Spleen (tissue), 11 donors: ENCODE measurements at regions not wholly inside any gene's neighbourhood (a gene's known extent, or its start where the extent isn't known, plus 50 kb on each side); places are given as distances from the start of the nearest gene placed in this dataset.

ENCODE experiments used
- DNase-seq: peaks from one replicate; pipeline ENCODE4 v3.0.0-alpha.2; 2020
- H3K27ac ChIP-seq, 8 donors: fragments of 200-600 bp; sonication (generic) in 7 of 8; 1 replicate in 4 of 8; 2 replicates in 4 of 8; pipeline versions ENCODE4 v1.5.0 to v1.8.0; 2016 to 2021; ENCODE audit warnings: inconsistent platforms in 4 of 8, mild to moderate bottlenecking in 4 of 8, moderate library complexity in 1 of 8
- H3K27me3 ChIP-seq, 7 donors: fragments of 200-600 bp; sonication (generic) in 6 of 7; replicated peaks in 1 of 7; 1 replicate in 4 of 7; 2 replicates in 3 of 7; pipeline versions ENCODE4 v1.5.0 to v1.8.0; 2016 to 2021; ENCODE audit warnings: inconsistent platforms in 3 of 7, mild to moderate bottlenecking in 1 of 7
- H3K36me3 ChIP-seq, 6 donors: fragments of 200-600 bp; sonication (generic) in 5 of 6; 1 replicate in 4 of 6; 2 replicates in 2 of 6; pipeline versions ENCODE4 v1.5.0 to v1.8.0; 2016 to 2021; ENCODE audit warnings: inconsistent platforms in 2 of 6
- H3K4me1 ChIP-seq, 6 donors: fragments of 200-600 bp; sonication (generic) in 5 of 6; 1 replicate in 3 of 6; 2 replicates in 3 of 6; pipeline versions ENCODE4 v1.5.0 to v1.8.0; 2016 to 2021; ENCODE audit warnings: inconsistent platforms in 3 of 6
- H3K4me3 ChIP-seq, 8 donors: fragments of 200-600 bp; sonication (generic) in 7 of 8; 1 replicate in 4 of 8; 2 replicates in 4 of 8; pipeline versions ENCODE4 v1.5.0 to v1.8.0; 2016 to 2021; ENCODE audit warnings: inconsistent platforms in 4 of 8, mild to moderate bottlenecking in 4 of 8, moderate library complexity in 2 of 8
- H3K9me3 ChIP-seq, 8 donors: fragments of 200-600 bp; sonication (generic) in 7 of 8; 1 replicate in 4 of 8; 2 replicates in 4 of 8; pipeline versions ENCODE4 v1.5.0 to v1.8.0; 2016 to 2021; ENCODE audit warnings: inconsistent platforms in 4 of 8
- CTCF ChIP-seq, 11 experiments: fragments of 200-600 bp in 7 of 11; fragments of 450-650 bp in 4 of 11; sonication (generic) in 4 of 11; IDR thresholded peaks in 8 of 11; conservative IDR thresholded peaks in 3 of 11; 1 replicate in 7 of 11; 2 replicates in 4 of 11; pipeline versions ENCODE4 v1.4.0 to v1.8.0; 2016 to 2021; ENCODE audit warnings: antibody characterized with exemption in 11 of 11, inconsistent platforms in 4 of 11, mild to moderate bottlenecking in 1 of 11
- POLR2A ChIP-seq, 3 donors: fragments of 450-650 bp; IDR thresholded peaks; one replicate each; pipeline ENCODE4 v1.5.1; 2017; ENCODE audit warnings: antibody characterized with exemption in 3 of 3, mild to moderate bottlenecking in 1 of 3
- POLR2AphosphoS5 ChIP-seq, 3 donors: sonication (generic); formaldehyde crosslinking; IDR thresholded peaks; one replicate each; pipeline ENCODE4 v1.5.1; 2017; ENCODE audit warnings: antibody characterized with exemption in 3 of 3
- WGBS, 5 donors: extraction: QIAGEN DNeasy Blood & Tissue Kit in 3 of 5; methylation state at CpG; one replicate each; pipeline versions ENCODE4 v1.1.5 to v1.1.7; 2013 to 2018; 5-methylcytosine and 5-hydroxymethylcytosine counted together
- intact Hi-C: fragments of 100-400 bp; cut with DNase I; formaldehyde crosslinking; loops from one replicate; pipeline ENCODE4 v1.15.0; 2023; ENCODE audit warnings: low total_unique reads
- donor health status: healthy with polysubstance abuse.
- donor health status: DM: no; HTN: no; CAD: no; lungs with moderate emphysema.
- donor health status: DM: no; HTN: no; CAD: no.
- donor health status: Bipolar disorder and iron deficiency.
- donor health status: healthy.
- donor health status: DM: no; HTN: no; CAD: no.
- donor health status: DM: yes; HTN: yes; CAD: no.

DNA sequence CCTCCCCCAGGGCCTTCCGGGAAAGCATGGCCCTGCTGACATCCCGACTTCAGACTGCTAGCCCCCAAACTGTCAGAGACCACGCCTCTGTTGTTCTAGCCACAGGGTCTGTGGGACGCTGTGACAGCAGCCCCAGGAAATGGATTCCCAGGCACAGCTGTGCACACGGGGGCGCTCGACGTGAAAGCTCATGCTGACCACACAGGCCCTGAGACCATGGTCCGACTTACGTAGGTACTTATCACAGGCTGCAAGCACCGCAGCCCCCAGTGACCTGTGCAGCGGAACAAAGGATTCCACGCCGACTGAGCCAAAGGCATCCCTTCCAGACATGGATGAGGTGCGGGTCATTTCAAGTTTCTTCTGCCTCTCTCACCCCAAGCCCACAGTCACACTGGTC is 150.6 kb downstream of the CTTN start:
- 86 to 96% (median 90%) methylated on average over 8 to 15 of the region's 15 CpGs for WGBS, 5 donors
- Histone ChIP-seq H3K36me3 (no peaks in the 10 kb centered on the region), H3K9me3 (no peaks in the 10 kb centered on the region), H3K27me3 (peaks cover 0 to 32% (median 0%) of the 10 kb centered on the region in 7 donors), H3K4me3 (no peak overlapping the region), H3K4me1 (peaks cover 0 to 9% (median 0%) of the 10 kb centered on the region in 6 donors), H3K27ac (no peak overlapping the region)
- DNase-seq = peak; percentile 62
- no peak for TF ChIP-seq POLR2A (IDR thresholded peaks at IDR 0.05)
- TF ChIP-seq POLR2AphosphoS5 (IDR thresholded peaks at IDR 0.05) = no peak
- no peak for TF ChIP-seq CTCF (IDR thresholded peaks at IDR 0.05 in 8 of 11, conservative IDR thresholded peaks at IDR 0.05 in 3 of 11)
- intact Hi-C loops = no loop called here

DNA sequence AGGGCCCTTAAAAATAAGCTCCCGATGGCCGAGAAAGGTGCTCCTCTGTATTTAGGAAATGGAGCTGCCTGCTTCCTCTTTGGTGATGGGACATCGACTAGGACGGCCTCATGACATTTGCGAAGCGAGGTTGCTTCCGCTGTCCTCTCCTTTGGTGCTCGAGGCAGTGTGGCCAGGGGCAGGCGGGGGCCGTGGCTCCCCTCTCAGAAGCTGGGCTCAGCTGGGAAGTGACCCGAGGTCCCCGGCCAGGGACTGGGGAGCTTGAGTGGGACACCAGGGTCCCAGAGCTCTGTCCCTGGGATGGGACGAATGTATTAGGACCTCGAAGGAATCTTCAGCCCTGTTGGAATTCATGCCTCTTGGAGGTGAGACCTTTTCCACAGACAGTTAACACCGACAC is 151.1 kb downstream of the CTTN start:
- no peak overlapping the region for H3K4me3 ChIP-seq
- no peaks in the 10 kb centered on the region for H3K36me3 ChIP-seq
- no peaks in the 10 kb centered on the region for H3K9me3 ChIP-seq
- TF ChIP-seq POLR2AphosphoS5 (IDR thresholded peaks at IDR 0.05) (no peak), POLR2A (IDR thresholded peaks at IDR 0.05) (no peak), CTCF (IDR thresholded peaks at IDR 0.05 in 8 of 11, conservative IDR thresholded peaks at IDR 0.05 in 3 of 11) (no peak)
- intact Hi-C loops = no loop called here
- peaks cover 0 to 29% (median 0%) of the 10 kb centered on the region in 7 donors for H3K27me3 ChIP-seq
- no peak overlapping the region for H3K27ac ChIP-seq
- H3K4me1 ChIP-seq = peaks cover 0 to 9% (median 0%) of the 10 kb centered on the region in 6 donors
- DNase-seq = peak; percentile 47
- 81 to 86% (median 83%) methylated on average over 12 to 15 of the region's 15 CpGs for WGBS, 5 donors

GRCh38 chr11:70549796-70550195 is 151.5 kb downstream of the CTTN start:
- Histone ChIP-seq H3K4me1 (peaks cover 0 to 9% (median 0%) of the 10 kb centered on the region in 6 donors), H3K27ac (no peak overlapping the region), H3K4me3 (no peak overlapping the region), H3K36me3 (no peaks in the 10 kb centered on the region), H3K27me3 (peaks cover 0 to 27% (median 0%) of the 10 kb centered on the region in 7 donors), H3K9me3 (no peaks in the 10 kb centered on the region)
- 86 to 97% (median 90%) methylated on average over 5 to 11 of the region's 11 CpGs for WGBS, 5 donors
- intact Hi-C loops = no loop called here
- peak; percentile 61 for DNase-seq
- TF ChIP-seq POLR2AphosphoS5 (IDR thresholded peaks at IDR 0.05) = no peak
- no peak for TF ChIP-seq CTCF (IDR thresholded peaks at IDR 0.05 in 8 of 11, conservative IDR thresholded peaks at IDR 0.05 in 3 of 11)
- no peak for TF ChIP-seq POLR2A (IDR thresholded peaks at IDR 0.05)

DNA sequence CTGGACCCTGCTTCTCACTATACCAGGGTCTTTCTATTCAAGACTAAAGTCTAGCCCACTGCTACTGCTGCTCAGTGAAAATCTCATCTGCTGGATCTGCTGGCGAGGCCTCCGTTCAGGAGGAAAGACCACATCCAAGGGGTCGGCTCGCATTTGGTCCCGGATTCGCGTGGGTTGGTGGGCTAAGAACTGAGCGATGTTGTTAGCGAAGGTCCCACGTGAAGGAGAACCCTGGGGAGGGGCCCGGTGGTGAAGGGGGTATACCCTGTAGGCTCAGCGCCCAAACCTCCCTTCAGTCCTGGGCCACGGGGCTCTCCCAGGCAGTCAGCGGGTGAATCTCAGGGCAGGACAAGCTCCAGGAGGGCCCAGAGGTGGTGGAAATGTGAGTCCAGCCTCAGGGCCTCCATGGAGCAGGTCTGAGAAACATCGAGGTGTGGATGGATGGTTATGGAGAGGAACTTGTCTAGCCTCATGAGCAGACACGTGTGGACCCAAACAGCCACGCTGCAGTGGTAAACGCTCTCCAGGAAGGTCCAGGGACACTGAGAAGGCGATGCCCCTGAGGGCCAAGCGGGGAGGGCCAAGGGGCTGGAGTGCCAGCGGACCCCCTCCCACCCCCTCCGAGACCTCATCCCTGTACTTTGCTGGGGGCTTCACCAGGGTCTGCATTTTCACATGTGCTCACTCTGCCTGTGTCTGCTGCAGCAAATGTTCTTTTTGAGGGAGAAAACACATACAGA is 152.3 kb downstream of the CTTN start:
- H3K4me3 ChIP-seq = no peak overlapping the region
- intact Hi-C loops = no loop called here
- no peak overlapping the region for H3K27ac ChIP-seq
- no peaks in the 10 kb centered on the region for H3K9me3 ChIP-seq
- no peaks in the 10 kb centered on the region for H3K36me3 ChIP-seq
- DNase-seq = peak; percentile 51
- TF ChIP-seq POLR2A (IDR thresholded peaks at IDR 0.05) (no peak), POLR2AphosphoS5 (IDR thresholded peaks at IDR 0.05) (no peak), CTCF (IDR thresholded peaks at IDR 0.05 in 8 of 11, conservative IDR thresholded peaks at IDR 0.05 in 3 of 11) (no peak)
- 89 to 96% (median 91%) methylated on average over 22 of the region's 22 CpGs for WGBS, 5 donors
- H3K27me3 ChIP-seq = peaks cover 0 to 18% (median 0%) of the 10 kb centered on the region in 7 donors
- peaks cover 0 to 9% (median 0%) of the 10 kb centered on the region in 6 donors for H3K4me1 ChIP-seq
